ENCODE measurements at regions not wholly inside any gene's neighbourhood (a gene's known extent, or its start where the extent isn't known, plus 50 kb on each side); places are given as distances from the start of the nearest gene placed in this dataset.
A peak's percentile ranks its signal among the peaks of the same experiment; 100 is the strongest.

GRCh38 chr4:20393486-20394100 is 141.9 kb downstream of the SLIT2 start:
- no peak overlapping the region for H3K4me3 ChIP-seq (ENCODE audit: low read depth, low read length)
- no peak for TF ChIP-seq CTCF (IDR thresholded peaks at IDR 0.05; ENCODE audit: low read depth, low read length)

- no peak for TF ChIP-seq CTCF (IDR thresholded peaks at IDR 0.05; ENCODE audit: low read depth, low read length)
- H3K4me3 ChIP-seq (ENCODE audit: low read depth, low read length): no peak overlapping the region
Measured at GRCh38 chr4:20394512-20394911, 142.8 kb downstream of the SLIT2 start.

- 0 out of 2 replicates have a peak, but pooled peaks have one; percentile 23 for TF ChIP-seq CTCF (IDR thresholded peaks at IDR 0.05; ENCODE audit: low read depth, low read length)
- no peak overlapping the region for H3K4me3 ChIP-seq (ENCODE audit: low read depth, low read length)
Measured at GRCh38 chr4:20395160-20395773, 143.6 kb downstream of the SLIT2 start.

- no peak for TF ChIP-seq CTCF (IDR thresholded peaks at IDR 0.05; ENCODE audit: low read depth, low read length)
- no peak overlapping the region for H3K4me3 ChIP-seq (ENCODE audit: low read depth, low read length)
Measured at GRCh38 chr4:20403290-20403689, 151.6 kb downstream of the SLIT2 start.

GRCh38 chr4:20403846-20404245 is 152.1 kb downstream of the SLIT2 start:
- TF ChIP-seq CTCF (IDR thresholded peaks at IDR 0.05; ENCODE audit: low read depth, low read length): no peak

GRCh38 chr4:20408611-20409010 is 156.9 kb downstream of the SLIT2 start:
- H3K4me3 ChIP-seq (ENCODE audit: low read depth, low read length): no peak overlapping the region
- no peak for TF ChIP-seq CTCF (IDR thresholded peaks at IDR 0.05; ENCODE audit: low read depth, low read length)

More at GRCh38 chr4:20403846-20404245, 152.1 kb downstream of the SLIT2 start:
- no peak overlapping the region for H3K4me3 ChIP-seq (ENCODE audit: low read depth, low read length)

GRCh38 chr4:20412072-20412471 is 160.4 kb downstream of the SLIT2 start:
- TF ChIP-seq CTCF (IDR thresholded peaks at IDR 0.05; ENCODE audit: low read depth, low read length): no peak

More at GRCh38 chr4:20412072-20412471, 160.4 kb downstream of the SLIT2 start:
- H3K4me3 ChIP-seq (ENCODE audit: low read depth, low read length): no peak overlapping the region
